SHP77 treated with DMSO at 0.1 percent for 48 hours (cell line): ENCODE measurements at regions not wholly inside any gene's neighbourhood (a gene's known extent, or its start where the extent isn't known, plus 50 kb on each side); places are given as distances from the start of the nearest gene placed in this dataset.
A peak's percentile ranks its signal among the peaks of the same experiment; 100 is the strongest.
"Not testable (repeated sequence)": the region's sequence is repeated elsewhere in the genome, so short reads cannot be mapped to it uniquely, and the experiment has no call there.

Experiments
- DNase-seq: peaks from one replicate; lab custom pipeline; 2025; lab: John Stamatoyannopoulos, UW

DNA sequence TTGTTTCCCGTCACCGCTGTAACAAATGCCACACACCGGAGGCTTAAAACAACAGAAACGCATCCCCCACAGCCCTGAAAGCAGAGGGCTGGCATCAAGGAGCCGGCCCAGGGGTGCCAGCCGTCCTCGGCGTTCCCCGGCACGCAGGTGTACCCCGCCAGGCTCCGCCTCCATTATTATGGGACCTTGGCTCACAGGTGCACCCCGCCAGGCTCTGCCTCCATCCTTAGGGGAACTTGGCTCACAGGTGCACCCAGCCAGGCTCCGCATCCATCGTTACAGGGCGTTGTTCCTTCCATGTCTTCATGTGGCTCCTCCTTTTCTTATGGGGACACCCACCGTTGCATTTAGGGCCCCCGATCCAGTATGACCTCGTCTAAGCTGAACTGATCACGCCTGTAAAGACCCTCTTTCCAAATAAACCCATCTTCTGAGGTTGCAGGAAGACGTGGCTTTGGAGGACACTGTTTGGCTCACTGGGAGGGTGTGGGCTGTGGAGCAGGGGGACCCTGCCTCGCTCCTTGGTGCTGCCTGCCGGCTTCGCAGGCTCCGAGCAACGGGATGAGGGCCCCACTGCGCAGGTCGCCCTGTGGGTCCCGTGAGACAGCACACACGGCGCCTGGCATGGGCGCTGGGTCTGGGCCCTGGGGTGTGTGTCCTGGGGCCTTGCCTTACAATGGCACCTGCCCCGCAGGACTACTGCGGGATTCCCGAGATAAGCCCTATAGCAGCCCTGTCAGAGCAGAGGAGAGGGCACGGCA lies 154.9 kb upstream of the ZNF469 start:
- not testable (repeated sequence) for DNase-seq

DNA sequence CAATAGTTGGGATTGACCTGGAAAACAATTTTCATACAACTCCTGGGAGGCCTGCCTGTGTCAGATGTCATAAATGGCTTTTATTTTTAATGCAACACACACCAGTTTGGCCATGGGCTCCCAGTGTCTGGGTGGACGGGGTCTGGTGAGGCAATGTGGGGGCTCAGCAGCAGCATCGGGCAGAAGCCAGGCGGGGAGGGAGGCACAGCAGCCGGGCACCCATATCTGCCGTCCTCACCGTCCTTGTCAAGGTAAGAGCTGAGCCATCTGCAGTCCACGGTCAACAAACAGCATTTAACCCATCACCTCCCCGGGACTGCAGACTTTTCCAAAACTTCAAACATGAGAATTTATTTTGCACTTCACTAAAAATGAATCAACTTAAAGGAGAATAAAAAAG lies 154.0 kb upstream of the ZNF469 start:
- DNase-seq = not testable (repeated sequence)

DNA sequence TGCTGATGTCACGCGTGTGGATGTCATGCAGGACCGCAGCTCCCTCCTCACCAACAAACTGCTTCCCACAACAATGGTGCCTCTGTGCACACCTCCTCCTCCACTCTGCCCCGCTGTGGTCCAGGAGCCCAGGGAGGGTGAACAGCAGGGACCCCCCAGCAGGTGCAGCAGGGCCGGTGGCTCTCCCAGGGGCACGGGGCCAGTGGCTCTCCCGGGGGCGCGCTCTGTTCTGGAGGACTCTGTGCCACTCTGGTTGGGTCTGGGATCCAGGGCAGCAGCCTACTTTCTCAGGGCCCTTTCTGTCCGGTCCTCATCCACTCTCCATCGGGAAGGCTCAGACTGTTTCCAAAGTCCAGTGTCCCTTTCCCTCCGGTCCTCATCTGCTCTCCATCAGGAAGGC lies 153.0 kb upstream of the ZNF469 start:
- DNase-seq = not testable (repeated sequence)

DNA sequence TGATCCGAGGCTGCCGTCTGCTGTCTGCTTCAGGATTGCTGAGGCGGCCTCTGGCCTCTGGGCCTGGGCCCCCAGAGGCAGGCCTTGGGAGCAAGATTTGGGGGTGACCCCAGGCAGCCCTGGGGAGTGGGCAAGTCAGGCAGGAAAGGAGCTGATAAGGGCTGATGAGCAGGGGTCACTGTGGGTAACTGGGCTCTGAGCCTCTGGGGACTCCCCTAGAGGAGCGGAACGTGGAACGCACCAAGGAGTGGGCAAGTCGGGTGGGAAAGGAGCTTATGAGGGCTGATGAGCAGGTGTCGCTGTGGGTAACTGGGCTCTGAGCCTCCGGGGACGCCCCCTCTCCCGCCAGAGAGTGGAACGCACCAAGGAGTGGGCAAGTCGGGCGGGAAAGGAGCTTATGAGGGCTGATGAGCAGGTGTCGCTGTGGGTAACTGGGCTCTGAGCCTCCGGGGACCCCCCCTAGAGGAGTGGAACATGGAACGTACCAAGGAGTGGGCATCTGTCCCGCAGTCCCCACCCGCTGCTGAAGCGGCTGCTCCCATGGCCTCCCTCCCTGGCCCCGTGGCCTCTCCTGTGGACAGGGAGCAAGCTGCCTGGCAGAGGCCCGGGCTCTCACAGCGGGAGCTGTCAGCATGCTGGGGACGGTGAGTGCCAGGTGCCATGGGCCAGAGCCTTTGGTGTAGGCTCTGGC lies 152.3 kb upstream of the ZNF469 start:
- DNase-seq = not testable (repeated sequence)

DNA sequence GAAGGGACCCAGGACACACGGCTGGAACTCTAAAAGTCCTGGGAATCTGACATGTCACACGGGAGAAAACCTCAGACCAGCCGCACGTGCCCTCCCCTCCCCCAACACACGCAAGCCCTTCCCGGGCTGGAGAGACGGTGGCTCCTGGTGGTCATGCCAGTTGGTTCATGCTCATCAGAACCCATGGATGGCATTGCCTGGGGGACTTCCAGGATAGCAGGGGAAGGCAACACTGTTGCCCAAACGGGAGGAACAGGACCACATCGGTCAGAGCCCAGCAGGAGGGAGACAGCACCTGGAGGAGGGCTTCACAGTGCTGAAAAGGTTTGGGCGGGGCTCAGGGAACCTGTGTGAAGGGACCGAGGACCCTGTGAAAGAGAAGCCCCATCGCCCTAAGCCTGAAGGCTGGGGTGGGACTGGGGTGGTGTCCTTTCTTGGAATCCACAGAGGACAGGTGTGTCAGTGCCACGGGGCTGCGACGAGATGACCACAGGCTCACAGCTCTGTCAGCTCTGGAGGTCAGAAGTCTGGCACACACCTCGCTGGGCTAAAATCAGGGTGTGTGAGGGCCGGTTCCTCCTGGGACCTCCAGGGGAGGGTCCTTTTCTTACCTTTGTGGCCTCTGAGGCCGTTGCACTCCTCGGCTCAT lies 151.7 kb upstream of the ZNF469 start:
- not testable (repeated sequence) for DNase-seq

DNA sequence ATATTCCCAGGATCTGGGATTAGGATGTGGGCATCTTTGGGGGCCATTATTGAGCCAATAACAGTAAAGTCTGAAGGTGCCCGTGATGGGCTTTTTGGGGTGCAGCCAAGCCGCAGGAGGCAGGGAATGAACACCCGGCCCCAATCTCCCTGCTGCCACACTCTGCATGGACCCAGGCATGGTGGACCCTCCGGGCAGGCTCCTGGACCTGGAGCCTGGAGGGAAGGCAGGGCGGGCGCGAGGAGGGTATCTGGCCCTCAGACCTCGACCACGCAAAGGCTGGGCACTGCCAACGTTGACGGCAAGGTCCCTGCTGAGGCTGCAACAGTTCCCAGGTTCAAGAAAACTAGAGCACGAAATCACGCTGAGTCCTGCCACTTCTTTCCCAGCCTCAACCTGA lies 150.9 kb upstream of the ZNF469 start:
- DNase-seq = not testable (repeated sequence)

DNA sequence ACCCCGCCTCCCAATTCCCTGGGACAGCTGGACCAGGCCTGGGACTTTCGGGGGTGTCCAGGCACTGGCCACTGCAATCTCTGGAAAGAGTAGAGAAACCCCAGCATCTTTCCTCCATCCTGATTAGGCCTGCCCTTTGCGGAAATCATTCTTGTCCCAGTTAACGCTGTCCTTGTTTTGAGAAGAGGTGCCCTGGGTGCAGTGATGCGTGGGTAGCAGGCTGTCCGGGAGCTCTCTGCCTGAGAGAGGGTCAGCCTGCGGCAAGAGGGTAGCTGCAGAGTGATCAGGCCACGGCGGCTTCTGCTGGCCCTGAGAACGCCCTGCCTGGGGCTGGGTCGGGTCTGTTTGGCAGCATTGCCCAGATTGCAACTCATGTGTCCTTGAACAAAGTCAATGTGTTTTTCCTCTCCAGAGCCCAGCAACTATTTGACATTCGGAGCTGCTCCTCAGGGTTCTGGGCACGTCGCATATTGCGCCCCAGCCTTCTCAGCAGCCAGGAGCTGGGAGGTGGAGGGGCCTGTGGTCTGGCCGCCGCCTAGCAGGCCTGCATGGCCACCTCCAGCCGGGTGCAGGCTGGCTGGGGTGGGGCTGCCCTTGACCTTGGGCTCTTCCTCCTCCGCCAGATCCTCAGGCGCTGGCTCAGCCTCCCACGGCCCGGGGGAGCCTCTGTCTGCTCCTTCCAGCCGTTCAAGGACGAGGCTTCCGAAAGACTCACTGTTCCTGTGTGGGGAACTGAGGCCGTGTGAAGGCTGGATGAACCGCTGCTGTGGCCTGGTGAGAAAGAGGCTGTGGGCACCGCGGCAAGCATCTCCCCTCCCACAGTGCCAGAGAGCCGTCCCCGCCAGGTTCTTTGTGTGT lies 150.1 kb upstream of the ZNF469 start:
- not testable (repeated sequence) for DNase-seq

DNA sequence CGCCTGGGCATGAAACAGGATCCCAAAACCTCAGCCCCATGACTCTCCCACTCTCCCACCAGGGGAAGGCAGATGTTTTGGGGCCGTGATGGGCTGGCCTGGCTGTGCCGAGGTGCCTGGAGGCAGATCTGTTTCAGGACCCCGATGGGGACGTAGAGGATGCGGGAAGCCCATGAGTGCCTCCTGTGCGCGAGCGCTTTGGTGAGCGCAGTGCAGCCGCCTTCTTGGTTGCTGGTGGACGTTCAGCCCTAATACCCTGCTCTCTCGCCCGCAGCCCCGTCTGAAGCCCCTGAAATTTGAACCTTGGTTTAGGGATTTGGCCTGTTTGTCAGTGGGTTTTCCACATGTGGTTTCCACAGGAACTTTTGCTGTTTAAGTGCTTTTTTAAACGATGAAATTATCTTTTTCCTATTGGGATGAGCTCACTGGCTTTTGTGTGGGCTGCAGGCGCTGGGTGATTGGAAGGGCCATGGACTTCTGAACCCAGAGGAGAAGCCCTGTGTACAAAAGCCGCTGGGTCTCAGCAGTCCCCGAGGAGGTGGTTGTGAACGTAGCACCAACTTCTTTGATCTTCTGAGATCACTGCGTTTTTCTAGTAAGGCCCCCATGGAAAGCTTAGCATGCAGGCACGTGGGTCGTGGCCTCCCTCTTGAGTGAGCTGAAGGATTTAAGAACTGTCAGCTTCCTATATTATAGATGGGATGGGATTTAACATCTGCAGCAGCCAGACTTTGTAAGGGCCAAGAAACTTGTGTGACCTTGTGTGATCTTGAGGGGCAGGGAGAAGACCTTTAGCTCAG lies 148.9 kb upstream of the ZNF469 start:
- DNase-seq = not testable (repeated sequence)

DNA sequence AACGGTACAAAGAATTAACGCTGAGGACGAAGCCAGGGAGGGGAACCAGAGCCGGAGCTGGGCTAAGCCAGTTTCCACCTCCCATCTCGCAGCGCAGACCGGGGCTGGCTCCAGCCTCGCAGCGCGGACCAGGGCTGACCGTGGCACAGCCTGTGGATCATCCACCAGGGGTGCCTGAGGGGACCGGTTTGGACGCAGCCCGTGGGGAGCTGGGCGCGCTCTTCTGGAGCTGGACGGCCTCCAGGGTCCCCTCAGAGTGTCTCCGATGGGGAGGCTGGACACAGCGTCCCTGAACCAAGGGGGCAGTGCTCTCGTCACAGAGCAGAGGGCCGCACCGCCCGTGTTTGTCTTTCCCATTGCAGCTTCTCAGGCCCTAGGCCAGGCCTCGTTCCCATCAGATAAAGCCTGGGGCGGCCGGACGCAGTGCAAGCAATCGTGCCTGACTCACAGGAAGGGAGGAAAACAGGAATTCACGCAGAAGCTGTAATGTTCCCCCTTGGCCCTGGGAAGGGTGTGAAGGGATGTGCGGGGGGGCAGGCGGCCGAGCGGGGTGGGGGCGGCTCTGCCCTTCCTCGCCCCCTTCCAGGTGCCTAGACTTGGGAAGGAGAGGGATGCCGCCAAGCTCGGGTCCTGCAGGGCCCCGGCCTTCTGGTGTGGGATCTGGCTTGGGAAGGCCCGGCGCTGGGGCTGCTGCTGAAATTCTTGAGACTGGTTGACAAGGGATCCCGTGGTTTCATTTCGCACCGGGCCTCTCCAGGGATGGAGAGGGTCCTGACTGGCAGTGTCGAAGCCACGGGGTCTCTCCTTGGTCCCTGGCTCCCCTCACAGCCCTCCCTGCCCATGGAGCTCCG lies 148.1 kb upstream of the ZNF469 start:
- not testable (repeated sequence) for DNase-seq

DNA sequence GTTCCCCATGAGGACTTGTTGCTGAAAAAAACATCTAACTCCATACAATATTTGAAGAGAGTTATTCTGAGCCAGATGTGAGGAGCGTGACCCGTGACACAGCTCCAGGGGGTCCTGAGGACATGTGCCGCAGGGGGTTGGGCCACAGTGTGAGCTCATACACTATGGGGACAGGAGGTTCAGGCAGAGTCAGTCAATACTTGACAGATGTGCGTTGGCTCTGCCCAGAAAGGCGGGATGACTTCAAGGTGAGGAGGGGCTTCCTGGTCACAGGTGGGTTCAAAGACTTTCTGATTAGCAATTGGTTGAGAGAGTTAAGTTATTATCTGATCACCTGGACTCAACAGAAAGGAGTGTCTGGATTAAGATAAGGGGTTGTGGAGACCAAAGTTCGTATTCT lies 147.1 kb upstream of the ZNF469 start:
- not testable (repeated sequence) for DNase-seq

DNA sequence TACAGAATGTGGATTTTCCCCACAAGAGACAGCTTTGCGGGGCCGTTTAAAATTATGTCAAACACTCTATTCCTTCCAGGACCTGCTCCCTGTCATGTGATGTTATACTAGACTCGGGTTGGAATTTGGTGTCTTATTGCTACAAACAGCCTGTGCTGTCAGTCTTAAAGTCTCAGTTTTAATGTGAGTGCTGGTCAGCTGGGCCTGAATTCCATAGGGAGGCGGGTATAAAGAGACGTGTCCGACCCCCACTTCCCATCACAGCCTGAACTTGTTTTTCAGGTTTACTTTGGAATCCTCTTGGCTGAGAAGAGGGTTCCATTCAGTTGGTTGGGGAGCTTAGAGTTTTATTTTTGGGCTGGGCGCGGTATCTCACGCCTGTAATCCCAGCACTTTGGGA lies 146.5 kb upstream of the ZNF469 start:
- DNase-seq = not testable (repeated sequence)

DNA sequence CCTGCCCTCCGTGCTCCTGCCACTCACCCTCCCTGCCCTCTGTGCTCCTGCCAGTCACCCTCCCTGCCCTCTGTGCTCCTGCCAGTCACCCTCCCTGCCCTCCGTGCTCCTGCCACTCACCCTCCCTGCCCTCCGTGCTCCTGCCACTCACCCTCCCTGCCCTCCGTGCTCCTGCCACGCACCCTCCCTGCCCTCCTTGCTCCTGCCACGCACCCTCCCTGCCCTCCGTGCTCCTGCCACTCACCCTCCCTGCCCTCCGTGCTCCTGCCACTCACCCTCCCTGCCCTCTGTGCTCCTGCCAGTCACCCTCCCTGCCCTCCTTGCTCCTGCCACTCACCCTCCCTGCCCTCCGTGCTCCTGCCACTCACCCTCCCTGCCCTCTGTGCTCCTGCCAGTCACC lies 145.4 kb upstream of the ZNF469 start:
- not testable (repeated sequence) for DNase-seq

DNA sequence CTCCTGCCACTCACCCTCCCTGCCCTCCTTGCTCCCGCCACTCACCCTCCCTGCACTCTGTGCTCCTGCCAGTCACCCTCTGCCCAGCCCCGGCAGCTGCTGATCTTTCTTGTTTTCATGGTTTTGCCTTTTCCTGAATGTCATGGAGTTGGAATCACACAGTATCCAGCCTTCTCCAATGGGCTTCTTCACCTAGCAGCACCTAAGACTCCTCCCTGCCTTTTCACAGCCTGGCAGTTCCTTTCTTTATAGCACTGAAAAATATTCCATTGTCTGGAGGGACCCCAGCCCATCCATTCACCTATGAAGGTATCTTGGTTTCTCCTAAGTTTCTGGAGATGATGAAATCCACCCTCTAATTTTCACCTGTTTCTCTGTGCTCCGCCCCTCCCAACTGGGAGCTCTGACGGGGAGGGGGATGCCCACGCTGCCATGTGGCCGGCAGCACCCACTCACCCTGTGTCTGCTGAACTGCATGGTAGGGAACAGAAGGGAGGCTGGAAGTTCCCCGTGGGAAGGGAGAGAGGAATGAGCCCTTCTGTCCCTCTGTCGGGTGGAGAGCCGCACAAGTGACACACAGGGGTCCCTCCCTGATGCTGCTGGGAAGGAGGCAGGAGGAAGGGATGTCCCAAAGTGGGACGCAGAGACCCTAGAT lies 144.9 kb upstream of the ZNF469 start:
- not testable (repeated sequence) for DNase-seq

DNA sequence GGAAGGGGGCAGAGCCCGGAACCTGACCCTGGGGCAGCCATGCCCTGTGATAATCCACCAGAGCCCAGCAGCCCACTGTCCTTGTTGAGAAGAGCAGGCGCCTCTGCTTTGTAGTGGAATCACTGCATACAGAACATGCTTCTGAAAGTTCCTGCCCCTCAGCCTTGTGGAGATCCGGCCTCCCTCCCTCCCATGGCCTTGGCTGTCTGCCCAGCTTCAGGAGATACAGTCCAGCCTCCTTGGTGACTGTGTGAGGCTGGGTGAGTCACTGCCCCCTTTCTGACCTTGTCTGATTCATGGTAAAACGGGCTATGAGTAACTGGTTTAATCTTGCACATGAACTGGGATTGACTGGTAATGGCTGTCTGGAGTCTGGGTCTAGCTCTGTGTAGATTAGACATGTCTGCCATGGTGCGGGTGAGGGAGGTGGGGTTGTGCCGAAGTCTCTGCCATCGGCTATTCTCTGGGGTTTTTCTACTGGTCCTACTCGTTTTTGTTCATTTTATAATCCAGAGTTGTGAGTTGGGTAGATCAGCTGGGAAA lies 144.0 kb upstream of the ZNF469 start:
- peak; percentile 58 for DNase-seq

DNA sequence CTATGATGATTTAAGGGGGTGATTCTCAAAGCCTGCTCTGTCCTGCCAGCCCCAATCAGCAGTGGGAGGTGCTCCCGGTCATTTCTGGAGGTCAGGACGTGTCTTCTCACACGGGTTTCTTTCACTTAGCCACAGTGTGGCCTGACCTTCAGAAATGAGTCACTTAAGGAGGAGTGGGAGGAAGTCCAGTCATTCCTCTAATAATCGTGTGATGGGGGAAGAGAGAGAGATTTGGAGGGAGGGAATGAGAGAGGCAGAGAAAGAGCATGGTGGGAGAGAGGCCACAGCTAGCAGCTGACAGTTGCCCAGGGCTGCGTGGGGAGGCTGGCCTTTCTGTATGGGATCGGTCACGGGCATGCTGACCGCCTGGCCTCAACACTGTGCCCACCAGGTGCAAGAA lies 142.6 kb upstream of the ZNF469 start:
- not testable (repeated sequence) for DNase-seq

DNA sequence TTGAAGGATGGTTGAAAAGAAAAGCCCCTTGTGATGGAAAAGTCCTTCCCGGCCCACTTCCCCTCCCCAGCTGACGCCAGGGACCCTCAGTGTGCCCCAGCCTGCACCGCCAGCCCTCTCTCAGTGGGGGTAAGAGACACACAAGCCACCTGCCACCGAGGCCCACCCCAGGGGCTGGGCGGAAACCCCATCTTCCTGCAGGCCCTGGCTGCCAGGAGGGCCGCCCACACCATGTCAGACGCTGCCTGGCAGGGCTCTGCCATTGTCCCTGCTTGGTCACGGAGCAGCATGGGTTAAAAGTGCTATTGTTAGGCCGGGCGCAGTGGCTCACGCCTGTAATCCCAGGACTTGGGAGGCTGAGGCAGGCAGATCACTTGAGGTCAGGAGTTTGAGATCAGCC lies 142.0 kb upstream of the ZNF469 start:
- DNase-seq = not testable (repeated sequence)

DNA sequence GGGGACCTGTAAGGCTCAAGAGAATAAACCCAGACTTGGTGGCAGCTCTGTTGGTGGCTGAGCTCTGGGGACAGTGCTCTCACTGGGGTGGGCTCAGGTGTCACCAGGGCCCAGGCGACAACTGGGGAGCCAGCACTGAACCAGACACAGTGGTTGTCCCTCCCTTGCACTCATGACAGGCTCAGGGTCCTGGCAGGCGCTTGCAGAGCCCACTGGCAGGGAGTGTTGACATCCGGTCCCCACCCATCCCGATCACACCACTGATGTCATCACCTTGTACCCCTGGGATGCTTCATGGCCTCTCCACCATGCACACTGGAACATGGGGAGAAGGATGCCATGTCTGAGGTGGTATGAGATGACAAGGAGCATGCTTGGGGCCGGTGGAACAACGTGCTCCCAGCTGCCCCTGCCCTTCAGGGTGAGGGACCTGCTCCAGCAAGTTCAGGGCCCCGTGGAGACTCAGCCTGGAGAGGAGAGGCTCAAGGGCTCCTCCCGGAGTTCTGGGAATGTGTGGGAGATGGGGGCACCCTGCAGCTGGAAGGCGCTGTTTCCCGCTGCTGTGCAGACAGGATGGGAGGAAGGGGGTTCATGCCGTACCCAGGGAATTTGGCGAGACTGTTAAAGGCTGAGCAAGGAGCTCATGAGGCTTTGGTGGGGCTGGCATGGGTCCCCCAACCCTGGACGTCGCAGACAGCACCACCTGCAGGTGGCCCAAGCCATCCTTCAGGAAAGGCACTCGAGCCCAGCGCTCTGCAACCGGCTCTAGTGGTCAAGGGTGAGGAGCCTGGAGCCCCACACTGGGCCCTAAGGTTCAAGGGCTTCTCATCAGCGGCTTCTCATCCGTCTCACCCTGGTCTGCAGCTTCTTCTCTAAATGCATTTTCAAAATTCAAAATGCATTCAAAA lies 141.1 kb upstream of the ZNF469 start:
- not testable (repeated sequence) for DNase-seq
